ENCODE measurements at regions not wholly inside any gene's neighbourhood (a gene's known extent, or its start where the extent isn't known, plus 50 kb on each side); places are given as distances from the start of the nearest gene placed in this dataset.
"Not testable (repeated sequence)": the region's sequence is repeated elsewhere in the genome, so short reads cannot be mapped to it uniquely, and the experiment has no call there.

- no peak for DNase-seq (ENCODE audit: low read depth)
Observed at GRCh38 chr13:58985845-58986244, 1177.9 kb downstream of the DIAPH3 start.

- no peak for DNase-seq (ENCODE audit: low read depth)
Observed at GRCh38 chr13:58989556-58989955, 1174.2 kb downstream of the DIAPH3 start.

GRCh38 chr13:58991826-58992477 is 1171.8 kb downstream of the DIAPH3 start:
- DNase-seq (ENCODE audit: low read depth), result no peak

- DNase-seq (ENCODE audit: low read depth), result no peak
Observed at GRCh38 chr13:58992478-58993042, 1171.2 kb downstream of the DIAPH3 start.

- no peak for DNase-seq (ENCODE audit: low read depth)
Observed at GRCh38 chr13:58994077-58994476, 1169.7 kb downstream of the DIAPH3 start.

- DNase-seq (ENCODE audit: low read depth), result no peak
Observed at GRCh38 chr13:58994777-58995176, 1169.0 kb downstream of the DIAPH3 start.

- DNase-seq (ENCODE audit: low read depth), result no peak
Observed at GRCh38 chr13:58998716-58999115, 1165.0 kb downstream of the DIAPH3 start.

GRCh38 chr13:58999851-59000250 is 1163.9 kb downstream of the DIAPH3 start:
- no peak for DNase-seq (ENCODE audit: low read depth)

- no peak for DNase-seq (ENCODE audit: low read depth)
Observed at GRCh38 chr13:59000770-59001169, 1163.0 kb downstream of the DIAPH3 start.

GRCh38 chr13:59012731-59013130 is 1151.0 kb downstream of the DIAPH3 start:
- DNase-seq (ENCODE audit: low read depth), result no peak

GRCh38 chr13:59016250-59016649 is 1147.5 kb downstream of the DIAPH3 start:
- DNase-seq (ENCODE audit: low read depth), result no peak

- no peak for DNase-seq (ENCODE audit: low read depth)
Observed at GRCh38 chr13:59024434-59024833, 1139.3 kb downstream of the DIAPH3 start.

GRCh38 chr13:59034198-59034597 is 1129.5 kb downstream of the DIAPH3 start:
- DNase-seq (ENCODE audit: low read depth), result no peak

GRCh38 chr13:59038824-59039223 is 1124.9 kb downstream of the DIAPH3 start:
- peak; percentile 63 for DNase-seq (ENCODE audit: low read depth)

- no peak for DNase-seq (ENCODE audit: low read depth)
Observed at GRCh38 chr13:59043016-59043415, 1120.7 kb downstream of the DIAPH3 start.

- DNase-seq (ENCODE audit: low read depth), result no peak
Observed at GRCh38 chr13:59047546-59047945, 1116.2 kb downstream of the DIAPH3 start.

- DNase-seq (ENCODE audit: low read depth), result no peak
Observed at GRCh38 chr13:59061621-59062020, 1102.1 kb downstream of the DIAPH3 start.

GRCh38 chr13:59064042-59064441 is 1099.7 kb downstream of the DIAPH3 start:
- no peak for DNase-seq (ENCODE audit: low read depth)

GRCh38 chr13:59076386-59076785 is 1087.3 kb downstream of the DIAPH3 start:
- DNase-seq (ENCODE audit: low read depth), result not testable (repeated sequence)

GRCh38 chr13:59086147-59086546 is 1077.6 kb downstream of the DIAPH3 start:
- peak; percentile 74 for DNase-seq (ENCODE audit: low read depth)

GRCh38 chr13:59088716-59089115 is 1075.0 kb downstream of the DIAPH3 start:
- peak; percentile 43 for DNase-seq (ENCODE audit: low read depth)

GRCh38 chr13:59094181-59094580 is 1069.5 kb downstream of the DIAPH3 start:
- DNase-seq (ENCODE audit: low read depth), result no peak

- no peak for DNase-seq (ENCODE audit: low read depth)
Observed at GRCh38 chr13:59099182-59099974, 1064.3 kb downstream of the DIAPH3 start.

Data from LHCN-M2 (cell line).